OCI-LY3 (cell line): ENCODE measurements at regions not wholly inside any gene's neighbourhood (a gene's known extent, or its start where the extent isn't known, plus 50 kb on each side); places are given as distances from the start of the nearest gene placed in this dataset.

Source experiments
- CTCF ChIP-seq: fragments of 200-600, 300-600 bp; sonication (generic); IDR thresholded peaks from 2 replicates; pipeline ENCODE4 v1.5.1; 2014; ENCODE audit warnings: antibody characterized with exemption, low read length, low read depth
- EZH2phosphoT487 ChIP-seq: fragments of 200-600 bp; shearing (Covaris generic); IDR thresholded peaks from 2 replicates; pipeline ENCODE4 v1.6.1; 2018; ENCODE audit warnings: antibody characterized with exemption, mixed run types, low read depth

- TF ChIP-seq CTCF (peak; percentile 49), EZH2phosphoT487 (no peak)
Measured at GRCh38 chr16:55035029-55035428, 104.4 kb downstream of the IRX5 start.
